ENCODE measurements at regions not wholly inside any gene's neighbourhood (a gene's known extent, or its start where the extent isn't known, plus 50 kb on each side); places are given as distances from the start of the nearest gene placed in this dataset.

- Histone ChIP-seq H3K27ac (no peak overlapping the region), H3K36me3 (no peaks in the 10 kb centered on the region), H3K27me3 (no peaks in the 10 kb centered on the region), H3K4me3 (no peak overlapping the region), H3K4me1 (peaks cover 0 to 9% (median 0%) of the 10 kb centered on the region in 9 donors), H3K9me3 (no peaks in the 10 kb centered on the region)
- ATAC-seq (no peak), DNase-seq (no peak)
- 58 to 61% methylated on average over 10 of the region's 10 CpGs for WGBS, 2 donors
- no peak for TF ChIP-seq CTCF (IDR thresholded peaks at IDR 0.05)
- intact Hi-C loops (cut with DNase I) = no loop called here
Measured at GRCh38 chr18:61949946-61950345, 57.1 kb upstream of the RNF152 start.

- TF ChIP-seq CTCF (IDR thresholded peaks at IDR 0.05) = no peak
- DNase-seq (no peak), ATAC-seq (no peak)
- H3K27me3 ChIP-seq = no peaks in the 10 kb centered on the region
- H3K36me3 ChIP-seq = no peaks in the 10 kb centered on the region
- peaks cover 0 to 9% (median 0%) of the 10 kb centered on the region in 9 donors for H3K4me1 ChIP-seq
- no peaks in the 10 kb centered on the region for H3K9me3 ChIP-seq
- H3K4me3 ChIP-seq = no peak overlapping the region
- intact Hi-C loops (cut with DNase I) = no loop called here
- no peak overlapping the region for H3K27ac ChIP-seq
- WGBS, 2 donors = 85% methylated on average over 6 of the region's 6 CpGs
Measured at GRCh38 chr18:61948846-61949438, 56.1 kb upstream of the RNF152 start.

- H3K27me3 ChIP-seq = no peaks in the 10 kb centered on the region
- no peak for TF ChIP-seq CTCF (IDR thresholded peaks at IDR 0.05)
- no peak for ATAC-seq
- WGBS, 2 donors = 48% methylated on average over 4 of the region's 4 CpGs
- H3K9me3 ChIP-seq = no peaks in the 10 kb centered on the region
- intact Hi-C loops (cut with DNase I) = no loop called here
- H3K27ac ChIP-seq = no peak overlapping the region
- H3K4me1 ChIP-seq = peaks cover 0 to 9% (median 0%) of the 10 kb centered on the region in 9 donors
- DNase-seq = no peak
- H3K36me3 ChIP-seq = no peaks in the 10 kb centered on the region
- H3K4me3 ChIP-seq = no peak overlapping the region
Measured at GRCh38 chr18:61948281-61948741, 55.5 kb upstream of the RNF152 start.

GRCh38 chr18:61946449-61946848 is 53.6 kb upstream of the RNF152 start:
- Histone ChIP-seq H3K4me1 (peaks cover 0 to 7% (median 0%) of the 10 kb centered on the region in 9 donors), H3K27me3 (no peaks in the 10 kb centered on the region), H3K9me3 (no peaks in the 10 kb centered on the region), H3K4me3 (no peak overlapping the region), H3K36me3 (no peaks in the 10 kb centered on the region), H3K27ac (no peak overlapping the region)
- no peak for TF ChIP-seq CTCF (IDR thresholded peaks at IDR 0.05)
- intact Hi-C loops (cut with DNase I) = no loop called here
- ATAC-seq = no peak
- DNase-seq = no peak
- 80 to 81% methylated on average over 3 of the region's 3 CpGs for WGBS, 2 donors

Measured in heart right ventricle (tissue), 16 donors.